ENCODE measurements at regions not wholly inside any gene's neighbourhood (a gene's known extent, or its start where the extent isn't known, plus 50 kb on each side); places are given as distances from the start of the nearest gene placed in this dataset.

DNA sequence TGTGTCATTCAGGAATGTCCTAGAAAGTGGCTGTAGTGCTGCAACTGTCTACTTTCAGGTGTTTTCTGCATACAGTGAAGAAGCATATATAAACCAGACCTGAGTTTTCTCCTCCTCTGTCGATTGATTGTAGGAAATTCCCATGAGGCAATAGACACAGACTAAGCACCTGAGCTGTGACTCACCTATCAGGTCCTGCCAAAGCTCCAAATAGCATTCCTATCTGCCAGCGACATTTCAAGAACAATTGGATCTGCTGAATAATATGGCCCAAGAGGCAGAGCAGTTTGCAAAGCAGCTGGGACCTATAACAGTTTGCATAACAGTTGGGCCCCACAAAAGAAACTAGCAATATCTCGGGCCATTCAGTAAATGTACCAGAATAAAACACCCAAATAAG lies 360.4 kb downstream of the HAO1 start:
- DNase-seq = no peak

DNA sequence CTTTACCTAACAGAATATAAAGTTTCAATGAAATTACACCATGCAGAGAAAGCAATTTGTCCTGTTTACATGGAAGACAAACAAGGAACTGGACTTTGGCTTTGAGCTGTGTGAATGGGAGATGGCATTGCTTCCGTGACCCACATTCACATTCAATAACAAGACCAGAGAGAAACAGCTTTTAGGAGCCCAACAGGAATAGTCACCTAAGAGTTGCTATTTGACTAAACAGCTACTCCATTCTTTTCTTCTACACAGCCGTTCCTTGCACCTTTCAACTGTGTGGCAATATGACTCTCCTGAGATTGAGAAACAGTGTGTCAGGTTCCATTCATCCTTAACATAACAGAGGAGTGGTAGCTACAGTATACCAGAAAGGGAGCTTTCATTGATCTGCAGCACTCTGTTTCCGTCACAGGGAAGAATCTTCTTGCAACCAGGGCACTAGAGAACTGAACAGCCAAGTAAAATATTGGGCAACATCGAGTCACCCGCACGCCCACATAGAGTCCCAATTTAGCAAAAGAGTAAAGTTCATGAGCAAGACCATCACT lies 355.1 kb downstream of the HAO1 start:
- DNase-seq = no peak

DNA sequence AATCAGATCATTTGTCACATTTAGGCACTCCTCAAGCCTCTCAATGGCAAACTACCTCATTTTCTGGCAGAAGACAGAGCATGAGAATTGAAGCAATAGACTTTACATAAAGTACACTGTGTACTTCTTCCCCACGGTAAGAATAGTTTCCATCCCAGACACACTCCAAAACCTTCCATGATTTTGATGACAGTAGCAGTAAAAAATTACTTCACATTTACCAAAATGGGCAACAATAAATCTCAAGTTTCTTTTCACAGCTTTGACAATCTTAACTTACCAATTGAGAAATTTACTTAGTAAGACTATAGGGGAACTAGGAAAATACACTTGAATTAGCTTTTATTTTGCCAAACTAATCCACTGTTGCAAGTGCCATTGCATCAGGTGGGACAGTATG lies 353.8 kb downstream of the HAO1 start:
- DNase-seq = no peak

DNA sequence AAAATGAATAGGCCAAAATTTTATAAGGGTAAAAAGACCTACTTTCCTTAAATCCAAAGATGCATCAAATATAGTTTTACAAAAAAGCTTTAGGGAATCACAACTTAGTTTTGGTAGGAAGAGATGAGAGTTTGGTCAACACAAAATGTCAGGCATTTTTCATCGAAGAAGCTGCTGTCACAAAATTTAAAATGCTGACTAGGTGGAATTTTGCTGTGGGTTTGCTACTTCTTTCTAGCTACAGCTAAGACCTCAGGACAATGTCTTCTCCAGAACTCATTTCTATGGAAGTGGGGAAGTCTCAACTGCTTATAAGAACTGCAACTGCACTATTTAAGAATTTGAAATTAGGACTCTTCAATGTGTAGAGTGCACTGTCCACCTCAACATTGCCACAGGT lies 351.1 kb downstream of the HAO1 start:
- DNase-seq = no peak

DNA sequence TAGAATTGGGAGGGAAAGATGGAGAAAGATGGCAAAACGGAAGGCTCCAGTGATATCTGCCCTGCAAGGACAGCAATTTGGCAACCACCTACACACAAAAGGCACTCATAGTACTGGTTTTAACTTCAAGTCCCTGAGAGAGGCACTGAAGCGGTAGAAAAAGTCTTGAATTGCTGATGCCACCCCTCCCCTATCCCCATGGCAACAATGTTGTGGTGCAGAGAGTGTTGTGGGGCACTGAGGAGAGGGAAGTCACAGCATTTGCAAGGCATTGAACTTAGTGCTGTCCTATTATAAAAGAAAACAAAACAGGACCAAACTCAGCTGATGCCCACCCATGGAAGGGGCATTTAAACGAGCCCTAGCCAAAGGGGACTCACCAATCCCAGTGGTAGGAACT lies 343.7 kb downstream of the HAO1 start:
- no peak for DNase-seq

DNA sequence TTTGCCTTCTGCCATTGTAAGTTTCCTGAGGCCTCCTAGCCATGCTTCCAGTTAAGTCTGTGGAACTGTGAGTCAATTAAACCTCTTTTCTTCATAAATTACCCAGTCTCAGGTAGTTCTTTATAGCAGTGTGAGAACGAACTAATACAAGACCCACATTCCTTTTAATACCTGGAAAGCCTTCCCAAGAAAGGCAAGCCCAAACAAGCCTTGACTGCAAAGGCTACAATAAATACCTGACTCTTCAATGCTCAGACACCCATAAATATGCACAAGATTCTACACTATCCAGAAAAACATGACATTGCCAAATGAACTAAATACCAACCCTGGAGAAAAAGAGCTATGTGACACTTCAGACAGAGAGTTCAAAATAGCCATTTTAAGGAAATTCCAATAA lies 338.8 kb downstream of the HAO1 start:
- no peak for DNase-seq

DNA sequence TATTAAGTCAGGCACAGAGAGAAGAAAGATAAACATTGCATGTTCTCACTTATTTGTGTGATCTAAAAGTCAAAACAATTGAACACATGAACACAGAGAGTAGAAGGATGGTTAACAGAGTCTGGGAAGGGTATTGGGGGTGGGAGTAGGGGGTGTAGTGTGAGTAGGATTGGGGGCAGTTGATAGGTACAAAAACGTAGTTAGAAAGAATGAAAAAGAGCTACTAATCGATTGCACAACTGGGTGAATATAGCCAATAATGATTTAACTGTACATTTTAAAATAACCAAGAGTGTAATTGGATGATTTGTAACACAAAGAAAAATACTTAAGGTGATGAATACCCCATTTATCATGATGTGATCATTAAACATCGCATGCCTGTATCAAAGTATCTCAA lies 333.3 kb downstream of the HAO1 start:
- DNase-seq = no peak

DNA sequence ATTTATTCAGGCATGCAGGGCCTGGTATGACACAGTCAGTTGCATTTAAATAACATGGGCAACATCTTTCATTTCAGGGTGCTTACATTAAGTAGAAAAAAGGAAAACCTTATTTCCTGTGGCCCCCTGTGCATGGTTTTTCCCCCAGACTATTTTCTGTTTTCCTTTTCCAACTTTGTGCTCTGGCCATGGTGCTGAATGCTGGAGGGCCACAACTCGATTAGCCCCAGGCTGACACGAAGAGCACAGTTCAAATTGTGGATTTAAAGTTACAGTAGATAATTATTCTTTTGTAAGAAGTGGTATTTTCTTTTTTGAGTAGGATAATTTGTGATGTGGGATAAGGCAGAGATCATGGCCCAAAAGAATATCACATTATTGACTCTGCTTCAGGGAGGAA lies 332.0 kb downstream of the HAO1 start:
- DNase-seq = no peak

DNA sequence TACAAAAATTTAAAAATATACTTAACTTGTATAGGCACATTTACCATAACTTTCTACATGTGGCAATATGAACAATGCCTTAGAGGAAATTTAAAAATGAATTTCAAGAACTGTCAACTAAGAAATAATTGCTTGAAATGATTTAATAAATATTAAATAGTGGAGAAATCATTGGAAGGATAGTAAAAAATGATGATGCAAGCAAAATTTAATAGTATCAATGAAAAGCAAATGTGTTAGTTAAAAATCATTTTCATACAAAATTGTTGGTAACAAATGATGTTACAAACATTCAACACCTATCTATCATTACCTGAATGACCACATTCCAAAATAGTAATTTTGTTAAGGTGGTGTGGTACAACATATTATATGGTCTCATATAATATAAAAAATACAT lies 331.0 kb downstream of the HAO1 start:
- no peak for DNase-seq

DNA sequence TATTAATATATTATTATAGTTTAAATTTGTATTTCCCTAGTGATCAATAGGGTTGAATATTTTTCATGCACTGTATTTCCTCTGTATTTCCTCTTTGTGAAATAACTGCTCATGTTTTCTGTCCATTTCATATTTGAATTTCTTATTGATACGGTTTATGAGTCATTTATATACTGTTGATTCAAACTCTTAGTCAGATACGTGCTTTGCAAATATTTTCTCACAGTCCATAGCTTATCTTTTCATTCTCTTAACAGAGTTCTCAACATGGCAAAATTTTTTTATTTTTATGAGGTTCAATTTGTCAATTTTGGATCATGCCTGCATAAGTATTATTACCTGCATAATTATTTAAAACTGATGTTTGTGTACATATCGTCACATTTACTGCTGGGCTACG lies 329.6 kb downstream of the HAO1 start:
- no peak for DNase-seq

DNA sequence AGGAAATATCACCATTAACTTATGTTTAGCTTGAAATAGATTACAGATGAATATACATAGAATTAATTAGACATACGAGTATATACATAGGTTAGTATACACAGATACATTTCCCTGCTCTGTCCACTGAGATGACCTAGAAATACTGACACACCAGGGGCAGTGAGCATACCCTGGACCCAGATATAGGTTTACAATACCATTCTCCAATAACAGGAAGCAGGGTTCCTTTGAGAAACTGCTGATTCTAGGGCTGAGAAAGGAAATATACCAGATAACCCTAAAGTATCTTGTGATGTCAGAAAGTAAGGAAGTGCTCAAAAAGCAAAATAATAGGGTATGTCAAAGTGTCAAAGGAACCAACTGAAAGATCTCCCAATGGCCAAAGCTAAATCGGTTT lies 322.5 kb downstream of the HAO1 start:
- DNase-seq = no peak

DNA sequence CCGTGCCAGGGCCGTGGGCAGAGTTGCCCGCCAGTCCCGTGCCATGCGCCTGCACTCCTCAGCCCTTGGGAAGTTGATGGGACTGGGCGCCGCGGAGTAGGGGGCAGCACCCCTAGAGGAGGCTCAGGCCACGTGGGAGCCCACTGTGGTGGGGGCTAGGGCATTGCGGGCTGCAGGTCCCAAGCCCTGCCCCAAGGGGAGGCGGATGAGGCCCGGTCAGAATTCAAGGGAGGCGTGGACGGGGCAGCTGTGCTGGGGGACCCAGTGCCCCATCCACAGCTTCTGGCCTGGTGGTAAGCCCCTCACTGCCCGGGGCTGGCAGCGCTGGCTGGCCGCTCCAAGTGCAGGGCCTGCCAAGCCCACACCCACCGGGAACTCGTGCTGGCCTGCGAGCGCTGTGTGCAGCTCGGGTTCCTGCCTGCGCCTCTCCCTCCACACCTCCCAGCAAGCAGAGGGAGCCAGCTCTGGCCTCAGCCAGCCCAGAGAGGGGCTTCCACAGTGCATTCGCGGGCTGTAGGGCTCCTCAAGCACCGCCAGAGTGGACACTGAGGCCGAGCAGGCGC lies 317.8 kb downstream of the HAO1 start:
- DNase-seq = no peak

DNA sequence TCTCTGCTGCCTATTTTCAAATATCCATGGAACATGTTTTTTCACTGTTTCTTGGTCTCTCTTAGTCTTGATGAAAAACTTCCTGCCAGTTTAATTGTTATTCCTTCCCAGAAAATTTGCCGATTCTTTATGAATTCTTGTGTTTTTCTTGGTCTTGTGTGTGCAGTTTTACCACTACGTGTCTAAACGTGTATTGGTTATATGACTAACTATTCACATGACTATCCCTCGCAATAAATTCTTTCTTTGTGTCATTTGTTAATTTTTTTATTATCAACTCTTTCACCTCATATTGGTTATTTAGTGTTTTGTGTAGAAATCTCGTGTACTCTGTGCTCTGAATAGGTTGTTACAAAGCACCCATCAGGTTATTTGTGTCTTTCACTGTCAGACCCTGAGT lies 315.4 kb downstream of the HAO1 start:
- no peak for DNase-seq

DNA sequence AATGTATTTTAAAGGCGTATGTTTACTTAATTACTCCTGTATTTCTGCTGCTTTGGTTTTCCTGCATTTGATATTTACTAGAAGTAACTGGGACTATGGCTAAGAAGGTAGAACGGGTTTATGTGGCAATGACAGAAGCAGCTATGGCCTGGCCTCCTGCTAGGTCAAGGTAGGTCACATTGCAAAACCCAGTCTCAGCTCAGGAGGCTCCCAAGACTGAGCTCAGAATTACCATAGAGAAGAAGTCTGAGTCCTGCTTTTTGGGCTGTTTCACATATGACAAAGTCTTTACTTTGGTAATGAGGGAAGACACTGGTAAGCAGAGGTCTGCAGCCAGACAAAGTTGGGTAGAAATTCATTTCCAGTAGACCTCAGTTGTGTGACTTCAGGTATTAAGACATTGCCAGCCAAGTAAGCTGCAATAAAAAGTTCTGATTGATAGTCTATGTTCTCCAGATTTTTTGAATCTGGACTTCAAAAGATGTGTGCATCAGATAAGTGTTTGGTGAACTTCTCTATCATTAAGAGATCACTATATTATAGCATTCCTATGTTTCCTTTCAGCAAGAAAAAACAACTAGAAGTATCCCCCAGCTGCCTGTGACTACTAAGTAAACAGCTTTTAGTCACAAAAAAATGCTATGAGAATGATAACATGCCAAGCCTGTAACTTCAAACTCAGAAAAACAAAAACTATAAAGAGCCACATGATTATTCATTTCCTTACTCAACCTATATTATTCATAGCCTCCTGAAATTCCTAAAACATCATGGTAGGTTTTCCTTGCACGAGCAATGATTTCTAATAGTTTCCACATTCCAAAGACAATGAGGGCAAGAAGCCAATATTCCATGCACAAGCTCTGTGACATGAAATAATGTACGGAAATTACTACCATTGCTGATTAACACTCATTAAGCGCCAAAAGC lies 312.3 kb downstream of the HAO1 start:
- DNase-seq = no peak

DNA sequence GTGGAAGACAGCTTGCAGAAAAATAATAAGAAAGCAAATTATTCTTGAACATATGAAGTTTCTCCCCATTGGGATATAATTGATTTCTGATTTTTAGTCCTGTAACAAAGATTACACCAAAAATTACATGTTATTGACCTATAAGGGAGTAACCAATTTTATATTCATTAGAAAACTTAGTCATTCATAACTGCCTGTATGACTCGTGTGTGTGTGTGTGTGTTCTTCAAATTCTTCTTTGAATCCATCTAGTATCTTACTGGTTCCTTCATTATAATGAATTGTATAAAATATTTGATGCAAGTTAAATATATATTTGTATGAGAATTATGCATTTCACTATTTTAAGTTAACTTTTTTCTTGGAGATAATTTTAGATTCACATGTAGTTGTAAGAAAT lies 310.4 kb downstream of the HAO1 start:
- no peak for DNase-seq

DNA sequence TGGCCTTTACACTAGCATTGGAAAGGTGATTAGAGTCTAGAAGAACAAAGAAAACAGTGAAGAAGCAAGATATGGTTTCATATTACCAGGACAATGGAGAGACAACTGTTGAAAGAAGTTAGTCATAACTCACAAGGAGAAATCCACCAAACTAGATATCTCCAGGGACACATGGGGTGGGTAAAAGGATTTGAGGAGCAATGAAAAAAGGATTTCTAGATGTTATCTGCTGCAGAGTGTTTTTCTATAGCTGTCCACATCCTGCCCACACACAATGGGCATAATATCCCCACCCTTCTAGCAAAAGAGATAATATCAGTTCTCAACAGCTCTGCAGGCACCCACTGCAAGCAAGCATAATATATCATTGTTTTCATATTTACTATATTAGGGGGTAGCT lies 303.1 kb downstream of the HAO1 start:
- no peak for DNase-seq

DNA sequence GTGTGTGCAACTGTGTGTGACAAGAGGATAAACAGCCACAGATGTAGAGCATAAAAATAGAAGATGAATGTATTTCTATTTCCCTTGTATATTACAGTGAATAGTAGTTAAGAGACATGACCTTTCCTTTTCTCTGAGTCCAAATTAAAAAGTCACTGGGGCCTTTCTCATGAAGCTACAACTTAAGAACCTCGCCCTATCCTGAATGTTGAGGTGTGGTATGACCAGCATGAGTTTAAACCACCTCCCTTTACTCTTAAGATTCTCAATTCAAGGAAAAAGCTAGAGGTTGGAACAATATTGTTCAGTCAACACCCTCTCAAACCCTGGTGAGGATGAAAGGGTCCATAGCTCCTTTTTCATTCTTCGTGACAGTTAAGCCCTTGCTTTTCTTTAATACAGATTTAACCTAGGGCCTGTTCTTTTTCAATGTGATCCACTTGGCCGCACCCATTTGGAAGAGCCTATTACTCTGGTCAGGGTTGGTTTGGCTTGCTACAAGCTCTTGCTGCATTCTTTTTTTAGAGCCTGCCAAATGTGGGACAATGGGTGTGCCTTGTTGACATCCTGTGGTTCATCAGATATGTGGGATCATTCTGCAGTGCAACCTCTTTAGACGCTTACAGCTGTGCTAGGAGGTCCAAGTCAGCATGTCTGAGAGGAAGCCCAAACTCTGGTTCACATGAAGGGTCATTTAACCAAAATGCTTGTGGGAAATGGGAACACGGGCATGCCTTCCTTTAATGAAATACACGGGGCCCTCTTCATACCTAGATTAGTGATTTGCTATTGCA lies 290.0 kb downstream of the HAO1 start:
- DNase-seq = no peak

DNA sequence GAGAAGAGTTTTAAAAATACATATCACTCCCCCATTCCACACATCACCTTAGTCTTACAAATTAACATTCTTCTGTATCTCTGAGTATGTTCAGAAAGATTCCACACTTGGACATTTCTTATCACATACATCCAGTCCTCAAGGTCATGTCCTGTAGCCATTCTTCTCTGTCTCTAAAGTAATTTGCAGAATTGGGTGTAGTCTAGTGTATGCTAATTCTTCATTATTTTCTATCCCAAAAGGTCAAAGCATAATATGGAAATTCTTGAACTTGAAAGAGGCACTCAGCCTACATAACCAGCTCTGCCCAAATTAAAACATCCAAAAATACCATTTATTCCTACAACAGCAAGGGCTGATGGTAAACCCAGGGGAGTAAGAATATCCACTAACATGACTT lies 286.0 kb downstream of the HAO1 start:
- no peak for DNase-seq

DNA sequence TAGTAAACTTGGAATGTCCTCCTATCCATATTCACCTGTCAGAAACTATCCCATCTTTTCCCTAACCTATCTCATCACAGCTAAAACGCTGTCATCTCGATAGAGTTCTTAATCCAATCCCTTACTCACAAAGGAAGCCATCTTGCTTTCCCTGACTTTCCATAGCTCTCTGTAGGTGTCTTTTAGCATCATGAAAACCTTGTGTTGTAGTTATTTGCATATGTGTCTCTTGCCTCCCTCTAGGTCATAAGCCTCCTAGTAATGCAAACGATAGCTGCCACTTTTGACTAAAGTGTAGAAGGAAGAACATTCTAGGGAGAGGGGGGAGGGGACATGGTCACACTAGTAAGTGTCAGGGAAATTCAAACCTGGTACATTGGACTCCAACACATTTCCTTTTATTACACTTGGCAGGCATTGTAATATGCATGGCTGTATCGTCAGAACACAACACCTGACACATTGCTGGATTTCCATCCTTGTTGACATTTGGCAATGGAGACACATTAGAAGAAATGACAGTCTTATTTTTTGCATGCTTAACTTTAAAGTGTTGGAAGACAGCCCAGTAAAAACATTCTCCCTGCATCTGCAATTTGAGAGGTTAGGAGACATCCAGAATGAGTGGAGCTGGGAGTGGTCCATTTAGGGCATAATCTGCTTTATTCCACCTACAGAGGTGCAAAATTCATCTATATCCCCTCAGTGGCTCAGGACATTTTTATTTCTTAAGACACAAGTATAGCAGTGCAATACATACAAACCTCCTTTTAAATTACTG lies 283.4 kb downstream of the HAO1 start:
- DNase-seq = no peak

DNA sequence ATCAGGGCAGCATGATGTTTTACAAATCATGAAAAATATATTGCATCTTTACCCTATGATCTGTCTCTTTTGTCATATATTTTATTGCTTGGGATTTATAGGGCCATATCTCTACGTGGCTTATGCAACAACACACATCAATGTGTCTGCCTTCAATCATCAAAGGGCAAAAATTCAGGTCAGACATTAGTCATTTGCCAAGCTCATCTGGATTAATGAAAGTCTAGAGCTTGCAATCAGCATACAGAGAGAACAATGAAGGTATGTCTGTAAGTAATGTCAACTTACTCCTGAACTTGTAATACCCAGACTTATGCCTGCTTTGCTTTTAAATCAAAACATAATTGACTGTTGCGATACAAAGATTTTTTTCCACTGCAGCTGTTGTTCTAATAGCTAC lies 282.7 kb downstream of the HAO1 start:
- DNase-seq = no peak

DNA sequence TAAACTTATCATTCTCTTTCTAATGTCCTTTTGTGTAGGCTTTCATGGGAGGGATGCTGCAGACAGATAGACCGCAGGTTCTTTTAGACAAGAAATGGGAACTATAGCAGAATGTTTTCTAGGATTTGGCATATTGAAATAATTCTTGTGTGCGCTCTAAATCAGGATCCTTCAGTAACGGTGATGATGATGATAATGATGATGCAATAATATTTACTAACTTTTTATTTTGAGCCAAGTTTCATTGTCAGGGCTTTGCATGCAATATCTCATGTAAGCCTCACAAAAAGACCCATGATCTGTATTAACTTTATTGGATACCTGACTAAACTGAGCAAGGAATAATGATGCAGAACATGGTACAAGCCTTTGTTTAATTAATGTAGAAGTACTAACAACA lies 280.1 kb downstream of the HAO1 start:
- DNase-seq = no peak

DNA sequence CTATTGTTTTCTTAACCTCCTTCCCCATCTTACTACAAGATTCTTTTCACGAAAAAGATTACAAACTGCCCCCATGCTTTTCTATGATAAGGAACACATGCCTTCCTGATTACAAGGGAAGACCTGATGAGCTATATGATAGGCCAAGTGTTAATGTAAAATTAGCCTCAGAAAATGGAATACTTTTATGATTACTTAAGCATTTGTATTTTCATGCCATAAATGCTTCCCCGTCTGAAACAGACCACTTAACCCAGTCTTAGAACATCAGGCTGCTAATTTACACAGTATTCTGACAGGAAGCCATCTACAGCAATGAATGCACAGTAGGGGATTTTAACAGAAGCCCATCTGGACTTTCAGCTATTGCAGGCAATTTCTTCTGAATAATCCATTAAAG lies 274.9 kb downstream of the HAO1 start:
- no peak for DNase-seq

DNA sequence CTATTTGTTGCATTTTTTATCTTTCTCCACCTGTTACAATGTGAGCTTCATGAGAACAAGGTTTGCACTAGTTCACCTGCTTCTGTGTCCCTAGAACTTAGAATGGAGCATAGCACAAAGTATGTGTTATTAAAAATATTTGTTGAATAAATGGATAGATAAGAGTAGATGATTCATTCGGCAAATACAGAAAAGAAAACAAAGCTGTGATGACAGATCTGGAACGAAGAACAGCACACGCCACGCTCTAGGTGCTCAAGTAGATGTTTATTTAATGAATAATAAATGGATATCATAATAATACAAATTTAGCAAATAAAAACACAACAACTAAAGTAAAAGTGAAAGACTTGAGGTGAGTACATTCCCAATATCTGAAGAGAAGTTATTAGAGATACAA lies 273.1 kb downstream of the HAO1 start:
- no peak for DNase-seq

Measured in hematopoietic multipotent progenitor cell treated with erythropoietin and hydrocortisone succinate and interleukin-3 and kit ligand, for 6 days (in vitro differentiated cells).